ENCODE measurements at regions not wholly inside any gene's neighbourhood (a gene's known extent, or its start where the extent isn't known, plus 50 kb on each side); places are given as distances from the start of the nearest gene placed in this dataset.

DNA sequence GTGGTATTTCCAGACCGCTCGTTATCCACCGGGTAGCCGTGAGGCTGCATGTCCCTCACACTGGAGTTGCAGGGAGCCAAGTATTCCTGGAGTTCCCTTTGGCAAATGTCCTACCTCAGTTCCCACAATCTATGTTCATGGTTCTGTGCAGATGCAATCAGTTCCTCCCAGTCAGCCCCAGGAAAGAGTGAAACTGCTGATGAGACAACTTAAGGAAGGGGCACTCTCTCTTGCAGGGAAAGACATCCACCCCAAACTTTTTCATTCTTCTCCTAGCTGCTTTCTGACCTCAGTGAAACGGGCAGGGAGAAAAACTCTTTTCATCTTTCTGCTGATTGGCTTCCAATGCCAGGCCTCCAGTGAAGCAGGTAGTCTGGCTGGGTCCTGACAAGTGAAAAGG, 205.1 kb upstream of the TMEM45B start:
- TF ChIP-seq, protein P1, sequence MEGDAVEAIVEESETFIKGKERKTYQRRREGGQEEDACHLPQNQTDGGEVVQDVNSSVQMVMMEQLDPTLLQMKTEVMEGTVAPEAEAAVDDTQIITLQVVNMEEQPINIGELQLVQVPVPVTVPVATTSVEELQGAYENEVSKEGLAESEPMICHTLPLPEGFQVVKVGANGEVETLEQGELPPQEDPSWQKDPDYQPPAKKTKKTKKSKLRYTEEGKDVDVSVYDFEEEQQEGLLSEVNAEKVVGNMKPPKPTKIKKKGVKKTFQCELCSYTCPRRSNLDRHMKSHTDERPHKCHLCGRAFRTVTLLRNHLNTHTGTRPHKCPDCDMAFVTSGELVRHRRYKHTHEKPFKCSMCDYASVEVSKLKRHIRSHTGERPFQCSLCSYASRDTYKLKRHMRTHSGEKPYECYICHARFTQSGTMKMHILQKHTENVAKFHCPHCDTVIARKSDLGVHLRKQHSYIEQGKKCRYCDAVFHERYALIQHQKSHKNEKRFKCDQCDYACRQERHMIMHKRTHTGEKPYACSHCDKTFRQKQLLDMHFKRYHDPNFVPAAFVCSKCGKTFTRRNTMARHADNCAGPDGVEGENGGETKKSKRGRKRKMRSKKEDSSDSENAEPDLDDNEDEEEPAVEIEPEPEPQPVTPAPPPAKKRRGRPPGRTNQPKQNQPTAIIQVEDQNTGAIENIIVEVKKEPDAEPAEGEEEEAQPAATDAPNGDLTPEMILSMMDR (IDR thresholded peaks at IDR 0.05): no peak
- no peak for TF ChIP-seq POLR2A (IDR thresholded peaks at IDR 0.05; ENCODE audit: low read length)
- no peak for TF ChIP-seq EP300 (IDR thresholded peaks at IDR 0.05)
- TF ChIP-seq GATA3 (IDR thresholded peaks at IDR 0.05; ENCODE audit: borderline replicate concordance): no peak
- TF ChIP-seq EHF (CRISPR knock-in tag; IDR thresholded peaks at IDR 0.05): no peak
- no peak for TF ChIP-seq CEBPB (IDR thresholded peaks at IDR 0.05)

Measured in A549 (cell line).